A673 (cell line): ENCODE measurements at regions not wholly inside any gene's neighbourhood (a gene's known extent, or its start where the extent isn't known, plus 50 kb on each side); places are given as distances from the start of the nearest gene placed in this dataset.

Source experiments
- EZH2 ChIP-seq: fragments of 200-600 bp; sonication (generic); IDR thresholded peaks from 2 replicates; pipeline ENCODE4 v1.6.1; 2017; ENCODE audit warnings: borderline replicate concordance, low read depth, mild to moderate bottlenecking, mixed read lengths, antibody characterized with exemption, low read length; ENCODE audit not compliant: poor library complexity, severe bottlenecking
- TF ChIP-seq, protein P1 (sequence below): fragments of 300-800, 200-600 bp; sonication (generic); conservative IDR thresholded peaks from 2 replicates; pipeline ENCODE4 v1.5.1; 2017; ENCODE audit warnings: low read depth, mild to moderate bottlenecking, antibody characterized with exemption, low read length, moderate library complexity, mixed read lengths

DNA sequence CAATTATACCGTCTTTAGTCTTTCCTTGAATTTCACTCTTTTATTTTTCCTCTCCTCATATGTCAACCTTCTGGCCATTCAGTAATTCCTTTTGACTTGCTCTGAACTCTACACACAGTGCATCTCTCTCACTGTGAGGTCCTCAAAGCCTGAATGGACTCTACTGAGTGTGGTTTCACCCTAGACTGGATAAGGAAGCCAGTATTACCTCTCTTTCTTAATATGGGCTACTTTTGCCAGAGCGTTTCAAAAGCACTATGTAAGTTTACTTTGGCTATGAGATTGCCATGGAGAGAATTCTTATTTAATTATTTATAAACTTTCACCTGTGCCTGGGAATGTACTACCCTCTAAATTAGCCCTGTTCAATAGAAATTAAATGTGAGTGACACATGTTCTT, 343.5 kb upstream of the DDHD1 start:
- TF ChIP-seq, protein P1, sequence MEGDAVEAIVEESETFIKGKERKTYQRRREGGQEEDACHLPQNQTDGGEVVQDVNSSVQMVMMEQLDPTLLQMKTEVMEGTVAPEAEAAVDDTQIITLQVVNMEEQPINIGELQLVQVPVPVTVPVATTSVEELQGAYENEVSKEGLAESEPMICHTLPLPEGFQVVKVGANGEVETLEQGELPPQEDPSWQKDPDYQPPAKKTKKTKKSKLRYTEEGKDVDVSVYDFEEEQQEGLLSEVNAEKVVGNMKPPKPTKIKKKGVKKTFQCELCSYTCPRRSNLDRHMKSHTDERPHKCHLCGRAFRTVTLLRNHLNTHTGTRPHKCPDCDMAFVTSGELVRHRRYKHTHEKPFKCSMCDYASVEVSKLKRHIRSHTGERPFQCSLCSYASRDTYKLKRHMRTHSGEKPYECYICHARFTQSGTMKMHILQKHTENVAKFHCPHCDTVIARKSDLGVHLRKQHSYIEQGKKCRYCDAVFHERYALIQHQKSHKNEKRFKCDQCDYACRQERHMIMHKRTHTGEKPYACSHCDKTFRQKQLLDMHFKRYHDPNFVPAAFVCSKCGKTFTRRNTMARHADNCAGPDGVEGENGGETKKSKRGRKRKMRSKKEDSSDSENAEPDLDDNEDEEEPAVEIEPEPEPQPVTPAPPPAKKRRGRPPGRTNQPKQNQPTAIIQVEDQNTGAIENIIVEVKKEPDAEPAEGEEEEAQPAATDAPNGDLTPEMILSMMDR, result no peak
- TF ChIP-seq EZH2, result no peak
